ENCODE measurements at regions not wholly inside any gene's neighbourhood (a gene's known extent, or its start where the extent isn't known, plus 50 kb on each side); places are given as distances from the start of the nearest gene placed in this dataset.

- in situ Hi-C loops (cut with MboI) (no loop called here), intact Hi-C loops (cut with micrococcal nuclease) (loop anchor here (5.0 kb wide), 2 partner anchors 439 to 504 kb away; no protein-coding TSS in a partner anchor)
- DNase-seq (ENCODE audit: extremely low read depth in 1 of 4, low spot score in 3 of 4) (no peak), ATAC-seq (no peak), FAIRE-seq (no peak)
- ChIA-PET POLR2A (no interaction called here), CTCF (ENCODE audit: low intra/inter-chr PET ratio) (interaction anchor here (1.0 to 1.4 kb wide), 2 partner anchors 504 to 876 kb away, joined by 3 to 7 read pairs; no protein-coding TSS in a partner anchor)
- H3K9me1 ChIP-seq (ENCODE audit: control insufficient read depth, insufficient read depth, low read length): no peaks in the 10 kb centered on the region
- H3K4me1 ChIP-seq (replicated peaks in 1 of 2; ENCODE audit: control insufficient read depth in 2 of 2, insufficient read depth in 2 of 2, low read length in 2 of 2): peaks cover 0 to 6% of the 10 kb centered on the region in 2 experiments; a peak in 1 of 5 replicates
- no peak overlapping the region for H3K9ac ChIP-seq (ENCODE audit: insufficient read depth in 1 of 2, low read depth in 2 of 2, low read length in 2 of 2)
- H4K20me1 ChIP-seq (replicated peaks; ENCODE audit: control insufficient read depth, insufficient read depth, low read length): no peaks in the 10 kb centered on the region
- BruUV-seq (replicated peaks): no TSS peak
- H3K4me2 ChIP-seq (ENCODE audit: insufficient read depth, low read length): no peak overlapping the region
- no peak overlapping the region for H2AFZ ChIP-seq (ENCODE audit: low read depth, low read length)
- WGBS (ENCODE audit: insufficient coverage, low coverage, missing lambda C conversion rate): 0% methylated on average over 3 of the region's 3 CpGs
- H3K4me3 ChIP-seq: no peak overlapping the region
- peaks cover 0 to 10% of the 10 kb centered on the region in 2 experiments; a peak in 1 of 5 replicates for H3K27me3 ChIP-seq (ENCODE audit: control insufficient read depth in 2 of 2, insufficient read depth in 2 of 2, low read length in 2 of 2)
- H3K36me3 ChIP-seq (ENCODE audit: control insufficient read depth, insufficient read depth, low read length): no peaks in the 10 kb centered on the region
- no peaks in the 10 kb centered on the region for H3K79me2 ChIP-seq (ENCODE audit: control insufficient read depth, insufficient read depth, low read length)
- no peak overlapping the region for H3K27ac ChIP-seq (ENCODE audit: extremely low read depth, low read depth, low read length)
- TF ChIP-seq NFIC (IDR thresholded peaks at IDR 0.05): peak; percentile 44; the same call in 1 of the 2 replicates
- no peak for TF ChIP-seq ZNF253 (CRISPR knock-in tag; conservative IDR thresholded peaks at IDR 0.05)
- no peaks in the 10 kb centered on the region for H3K9me3 ChIP-seq (replicated peaks; ENCODE audit: control insufficient read depth, insufficient read depth, low read depth, low read length)
Observed at GRCh38 chr20:21808139-21808538, 102.7 kb downstream of the PAX1 start.

- no peak overlapping the region for H3K27ac ChIP-seq (ENCODE audit: extremely low read depth, low read depth, low read length)
- H3K4me3 ChIP-seq: no peak overlapping the region
- no peaks in the 10 kb centered on the region for H3K36me3 ChIP-seq (ENCODE audit: control insufficient read depth, insufficient read depth, low read length)
- in situ Hi-C loops (cut with MboI) (no loop called here), intact Hi-C loops (cut with micrococcal nuclease) (loop anchor here (5.0 kb wide), 2 partner anchors 442 to 507 kb away; no protein-coding TSS in a partner anchor)
- no peak overlapping the region for H3K4me2 ChIP-seq (ENCODE audit: insufficient read depth, low read length)
- no peaks in the 10 kb centered on the region for H3K9me1 ChIP-seq (ENCODE audit: control insufficient read depth, insufficient read depth, low read length)
- peaks cover 0 to 5% of the 10 kb centered on the region in 2 experiments; a peak in 1 of 5 replicates for H3K27me3 ChIP-seq (ENCODE audit: control insufficient read depth in 2 of 2, insufficient read depth in 2 of 2, low read length in 2 of 2)
- FAIRE-seq (no peak), ATAC-seq (no peak), DNase-seq (ENCODE audit: extremely low read depth in 1 of 4, low spot score in 3 of 4) (no peak)
- peaks cover 0 to 6% of the 10 kb centered on the region in 2 experiments; a peak in 1 of 5 replicates for H3K4me1 ChIP-seq (replicated peaks in 1 of 2; ENCODE audit: control insufficient read depth in 2 of 2, insufficient read depth in 2 of 2, low read length in 2 of 2)
- no peaks in the 10 kb centered on the region for H3K79me2 ChIP-seq (ENCODE audit: control insufficient read depth, insufficient read depth, low read length)
- no peak overlapping the region for H2AFZ ChIP-seq (ENCODE audit: low read depth, low read length)
- CTCF ChIA-PET (ENCODE audit: low intra/inter-chr PET ratio): interaction anchor here (0.6 kb wide), 1 partner anchor 508 kb away, joined by 4 read pairs; no protein-coding TSS in a partner anchor
- 1% methylated on average over 8 of the region's 8 CpGs for WGBS (ENCODE audit: insufficient coverage, low coverage, missing lambda C conversion rate)
- H3K9me3 ChIP-seq (replicated peaks; ENCODE audit: control insufficient read depth, insufficient read depth, low read depth, low read length): no peaks in the 10 kb centered on the region
- no TSS peak for BruUV-seq (replicated peaks)
- POLR2A ChIA-PET: no interaction called here
- no peaks in the 10 kb centered on the region for H4K20me1 ChIP-seq (replicated peaks; ENCODE audit: control insufficient read depth, insufficient read depth, low read length)
- no peak overlapping the region for H3K9ac ChIP-seq (ENCODE audit: insufficient read depth in 1 of 2, low read depth in 2 of 2, low read length in 2 of 2)
- TF ChIP-seq ZNF3 (CRISPR knock-in tag; IDR thresholded peaks at IDR 0.05) (no peak), NR3C1 (CRISPR knock-in tag; IDR thresholded peaks at IDR 0.05) (no peak), ZBTB33 (CRISPR knock-in tag; IDR thresholded peaks at IDR 0.05) (no peak), POLR2A (conservative IDR thresholded peaks at IDR 0.05) (no peak), TRIM28 (IDR thresholded peaks at IDR 0.05) (no peak), HCFC1 (IDR thresholded peaks at IDR 0.05; ENCODE audit: low read depth, low read length) (no peak), ZNF124 (CRISPR knock-in tag; IDR thresholded peaks at IDR 0.05) (no peak), CBX3 (IDR thresholded peaks at IDR 0.05; ENCODE audit: borderline replicate concordance in 1 of 2, low read length in 2 of 2) (no peak)
- TF ChIP-seq, protein P1, sequence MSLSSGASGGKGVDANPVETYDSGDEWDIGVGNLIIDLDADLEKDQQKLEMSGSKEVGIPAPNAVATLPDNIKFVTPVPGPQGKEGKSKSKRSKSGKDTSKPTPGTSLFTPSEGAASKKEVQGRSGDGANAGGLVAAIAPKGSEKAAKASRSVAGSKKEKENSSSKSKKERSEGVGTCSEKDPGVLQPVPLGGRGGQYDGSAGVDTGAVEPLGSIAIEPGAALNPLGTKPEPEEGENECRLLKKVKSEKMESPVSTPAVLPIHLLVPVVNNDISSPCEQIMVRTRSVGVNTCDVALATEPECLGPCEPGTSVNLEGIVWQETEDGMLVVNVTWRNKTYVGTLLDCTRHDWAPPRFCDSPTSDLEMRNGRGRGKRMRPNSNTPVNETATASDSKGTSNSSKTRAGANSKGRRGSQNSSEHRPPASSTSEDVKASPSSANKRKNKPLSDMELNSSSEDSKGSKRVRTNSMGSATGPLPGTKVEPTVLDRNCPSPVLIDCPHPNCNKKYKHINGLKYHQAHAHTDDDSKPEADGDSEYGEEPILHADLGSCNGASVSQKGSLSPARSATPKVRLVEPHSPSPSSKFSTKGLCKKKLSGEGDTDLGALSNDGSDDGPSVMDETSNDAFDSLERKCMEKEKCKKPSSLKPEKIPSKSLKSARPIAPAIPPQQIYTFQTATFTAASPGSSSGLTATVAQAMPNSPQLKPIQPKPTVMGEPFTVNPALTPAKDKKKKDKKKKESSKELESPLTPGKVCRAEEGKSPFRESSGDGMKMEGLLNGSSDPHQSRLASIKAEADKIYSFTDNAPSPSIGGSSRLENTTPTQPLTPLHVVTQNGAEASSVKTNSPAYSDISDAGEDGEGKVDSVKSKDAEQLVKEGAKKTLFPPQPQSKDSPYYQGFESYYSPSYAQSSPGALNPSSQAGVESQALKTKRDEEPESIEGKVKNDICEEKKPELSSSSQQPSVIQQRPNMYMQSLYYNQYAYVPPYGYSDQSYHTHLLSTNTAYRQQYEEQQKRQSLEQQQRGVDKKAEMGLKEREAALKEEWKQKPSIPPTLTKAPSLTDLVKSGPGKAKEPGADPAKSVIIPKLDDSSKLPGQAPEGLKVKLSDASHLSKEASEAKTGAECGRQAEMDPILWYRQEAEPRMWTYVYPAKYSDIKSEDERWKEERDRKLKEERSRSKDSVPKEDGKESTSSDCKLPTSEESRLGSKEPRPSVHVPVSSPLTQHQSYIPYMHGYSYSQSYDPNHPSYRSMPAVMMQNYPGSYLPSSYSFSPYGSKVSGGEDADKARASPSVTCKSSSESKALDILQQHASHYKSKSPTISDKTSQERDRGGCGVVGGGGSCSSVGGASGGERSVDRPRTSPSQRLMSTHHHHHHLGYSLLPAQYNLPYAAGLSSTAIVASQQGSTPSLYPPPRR (CRISPR knock-in tag; IDR thresholded peaks at IDR 0.05; ENCODE audit: borderline replicate concordance): no peak
Observed at GRCh38 chr20:21804802-21805201, 99.3 kb downstream of the PAX1 start.

Measured in K562 (cell line).